Activated CD4-positive, alpha-beta T cell treated with anti-CD3 and anti-CD28 coated beads, Interleukin-2, amount 10 ng/mL, durations not matched to agents 7 days and 5 days (primary cell): ENCODE measurements at regions not wholly inside any gene's neighbourhood (a gene's known extent, or its start where the extent isn't known, plus 50 kb on each side); places are given as distances from the start of the nearest gene placed in this dataset.

Source experiments
- CTCF ChIA-PET: fragments of 350-600 bp; sonication (Branson Sonifier 250); formaldehyde crosslinking; loops from one replicate; lab custom pipeline; 2021; ENCODE audit warnings: antibody characterized with exemption; lab: Charles Lee
- POLR2A ChIA-PET: fragments of 350-600 bp; sonication (Branson Sonifier 250); formaldehyde crosslinking; loops from one replicate; lab custom pipeline; 2021; ENCODE audit warnings: antibody characterized with exemption; lab: Charles Lee
- DNase-seq: peaks from one replicate; pipeline ENCODE4 v3.0.0-alpha.2; 2020
- H3K27ac Mint-ChIP-seq: one replicate; pipeline ENCODE4 v1.8.0; 2021; ENCODE audit warnings: mild to moderate bottlenecking, moderate library complexity, mixed read lengths
- H3K27me3 Mint-ChIP-seq: one replicate; pipeline ENCODE4 v1.8.0; 2021; ENCODE audit warnings: mixed read lengths
- H3K36me3 Mint-ChIP-seq: one replicate; pipeline ENCODE4 v1.8.0; 2021; ENCODE audit warnings: low read depth, mixed read lengths
- H3K4me1 Mint-ChIP-seq: one replicate; pipeline ENCODE4 v1.8.0; 2021; ENCODE audit warnings: mixed read lengths
- H3K4me3 Mint-ChIP-seq: one replicate; pipeline ENCODE4 v1.8.0; 2021; ENCODE audit warnings: mild to moderate bottlenecking, moderate library complexity, mixed read lengths
- H3K9me3 Mint-ChIP-seq: one replicate; pipeline ENCODE4 v1.8.0; 2021; ENCODE audit warnings: mixed read lengths

DNA sequence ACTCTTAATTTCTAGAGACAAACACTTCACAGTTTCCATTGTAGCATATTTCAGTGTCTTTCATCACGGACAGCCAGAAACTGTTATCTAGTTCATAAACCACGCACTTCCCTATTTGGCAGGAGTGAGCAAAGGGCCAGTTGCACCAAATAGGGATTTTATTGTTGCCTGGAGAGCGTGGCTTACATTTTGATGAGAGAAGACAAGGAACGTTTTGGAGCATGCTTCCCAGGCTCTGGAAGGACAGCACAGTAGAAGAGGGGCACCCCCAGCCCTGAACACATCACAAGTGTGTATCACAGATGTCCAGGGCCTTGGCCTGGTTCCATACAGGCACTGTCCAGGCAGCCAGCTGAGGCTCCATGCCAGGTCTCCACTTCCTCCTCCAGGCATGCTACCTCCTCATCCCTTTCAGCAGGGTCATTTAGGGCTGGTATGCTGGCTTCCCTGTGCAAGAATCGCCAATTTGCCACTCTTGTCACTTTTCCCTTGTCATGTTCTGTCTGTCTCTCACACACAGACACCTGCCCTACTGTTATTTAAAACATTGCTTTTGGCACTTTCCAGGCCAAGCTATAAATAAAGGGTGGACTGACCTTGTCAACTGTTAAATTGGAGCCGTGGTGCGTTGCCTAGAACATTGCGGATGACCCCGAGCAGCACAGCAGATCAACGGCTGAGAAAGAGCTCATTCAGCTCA, 235.0 kb upstream of the GMDS start:
- CTCF ChIA-PET = no interaction called here
- POLR2A ChIA-PET = no interaction called here
- no peaks in the 10 kb centered on the region for H3K36me3 Mint-ChIP-seq
- DNase-seq = no peak
- H3K4me1 Mint-ChIP-seq = no peaks in the 10 kb centered on the region
- no peak overlapping the region for H3K27ac Mint-ChIP-seq
- H3K9me3 Mint-ChIP-seq = peaks cover 16% of the 10 kb centered on the region
- peaks cover 8% of the 10 kb centered on the region for H3K27me3 Mint-ChIP-seq
- H3K4me3 Mint-ChIP-seq = no peak overlapping the region

- Mint-ChIP-seq H3K4me1 (no peaks in the 10 kb centered on the region), H3K27me3 (peaks cover 8% of the 10 kb centered on the region), H3K36me3 (no peaks in the 10 kb centered on the region), H3K27ac (no peak overlapping the region), H3K4me3 (no peak overlapping the region), H3K9me3 (peaks cover 10% of the 10 kb centered on the region)
- no peak for DNase-seq
- POLR2A ChIA-PET = no interaction called here
- CTCF ChIA-PET = no interaction called here
Measured at GRCh38 chr6:2478200-2478599, 232.8 kb upstream of the GMDS start.

GRCh38 chr6:2477666-2478065, 232.3 kb upstream of the GMDS start:
- DNase-seq = no peak
- Mint-ChIP-seq H3K4me3 (no peak overlapping the region), H3K36me3 (no peaks in the 10 kb centered on the region), H3K27me3 (peaks cover 11% of the 10 kb centered on the region), H3K9me3 (peaks cover 6% of the 10 kb centered on the region), H3K4me1 (no peaks in the 10 kb centered on the region), H3K27ac (no peak overlapping the region)
- ChIA-PET POLR2A (no interaction called here), CTCF (no interaction called here)

- POLR2A ChIA-PET = no interaction called here
- Mint-ChIP-seq H3K4me1 (no peaks in the 10 kb centered on the region), H3K27ac (no peak overlapping the region), H3K9me3 (peaks cover 5% of the 10 kb centered on the region), H3K36me3 (no peaks in the 10 kb centered on the region), H3K4me3 (no peak overlapping the region), H3K27me3 (peaks cover 11% of the 10 kb centered on the region)
- no peak for DNase-seq
- CTCF ChIA-PET = no interaction called here
Measured at GRCh38 chr6:2477250-2477649, 231.8 kb upstream of the GMDS start.

DNA sequence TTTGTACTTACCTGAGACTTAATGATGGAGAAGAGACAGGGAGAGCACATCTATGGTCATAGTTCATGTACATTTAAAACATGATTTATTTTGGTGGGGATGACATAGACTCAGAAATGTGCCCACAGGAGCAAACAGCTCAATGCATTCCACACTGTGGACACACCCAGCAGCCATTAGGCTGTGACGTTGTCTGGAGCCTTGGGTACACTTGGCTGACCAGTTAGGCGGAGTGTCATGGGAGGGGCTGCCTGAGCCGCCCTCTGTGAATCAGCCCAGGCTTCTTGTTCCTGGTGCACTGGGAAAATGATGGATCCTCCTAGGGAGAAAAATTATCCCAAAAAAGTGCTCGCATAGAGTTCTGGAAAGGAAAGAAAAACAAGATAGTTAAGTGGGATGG, 231.0 kb upstream of the GMDS start:
- Mint-ChIP-seq H3K9me3 (no peaks in the 10 kb centered on the region), H3K36me3 (no peaks in the 10 kb centered on the region), H3K4me3 (no peak overlapping the region), H3K27ac (no peak overlapping the region), H3K4me1 (no peaks in the 10 kb centered on the region), H3K27me3 (peaks cover 13% of the 10 kb centered on the region)
- POLR2A ChIA-PET = no interaction called here
- no peak for DNase-seq
- CTCF ChIA-PET = no interaction called here

DNA sequence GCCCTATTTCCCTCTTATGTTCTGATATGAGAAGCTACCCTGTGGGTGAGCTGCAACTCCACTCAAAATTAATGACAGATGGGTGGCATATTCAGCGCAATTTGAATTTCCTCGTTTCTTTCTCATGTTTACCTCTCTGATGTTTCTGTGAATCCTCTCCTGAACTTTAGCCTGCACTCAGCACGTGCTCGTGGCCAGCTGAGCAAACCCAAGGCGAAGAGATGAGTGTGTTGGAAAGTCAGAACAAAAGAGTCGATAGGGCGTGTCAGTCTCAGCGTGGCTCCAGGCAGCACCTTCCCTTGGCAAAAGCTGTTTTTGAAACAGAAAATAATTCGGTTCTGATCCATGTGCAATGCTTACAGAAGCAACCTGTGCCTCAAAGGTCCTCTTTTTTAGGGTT, 226.1 kb upstream of the GMDS start:
- POLR2A ChIA-PET = no interaction called here

DNA sequence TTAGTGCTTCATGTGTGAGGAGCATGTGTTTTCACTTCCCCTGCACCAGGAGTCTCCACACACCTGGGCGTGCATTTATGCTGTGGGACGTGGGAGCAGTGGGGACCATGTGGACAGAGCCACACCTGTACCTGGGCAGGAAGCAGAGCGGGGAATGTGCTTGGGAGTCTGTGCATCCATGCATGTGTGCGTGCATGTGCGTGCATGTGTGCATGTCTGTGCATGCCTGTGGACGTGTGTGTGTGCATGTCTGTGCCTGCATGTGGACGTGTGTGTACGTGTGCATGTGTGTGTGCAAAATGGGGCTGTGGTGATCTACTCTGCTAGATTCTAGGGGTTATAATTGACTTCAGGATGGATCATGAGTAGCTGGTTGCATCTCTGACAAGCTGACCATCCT, 224.0 kb upstream of the GMDS start:
- no peaks in the 10 kb centered on the region for H3K4me1 Mint-ChIP-seq
- no peaks in the 10 kb centered on the region for H3K36me3 Mint-ChIP-seq
- peaks cover 29% of the 10 kb centered on the region for H3K27me3 Mint-ChIP-seq
- H3K4me3 Mint-ChIP-seq = no peak overlapping the region
- no peak for DNase-seq
- H3K9me3 Mint-ChIP-seq = no peaks in the 10 kb centered on the region
- ChIA-PET CTCF (no interaction called here), POLR2A (no interaction called here)
- H3K27ac Mint-ChIP-seq = no peak overlapping the region

More for the DNA sequence above, 226.1 kb upstream of the GMDS start:
- H3K4me1 Mint-ChIP-seq = no peaks in the 10 kb centered on the region
- no peak for DNase-seq
- no peaks in the 10 kb centered on the region for H3K36me3 Mint-ChIP-seq
- no peaks in the 10 kb centered on the region for H3K9me3 Mint-ChIP-seq
- no peak overlapping the region for H3K4me3 Mint-ChIP-seq
- H3K27me3 Mint-ChIP-seq = peaks cover 29% of the 10 kb centered on the region
- CTCF ChIA-PET = interaction anchor here (0.8 to 2.1 kb wide), 2 partner anchors 11 to 19 kb away, joined by 3 to 6 read pairs; no protein-coding TSS in a partner anchor
- no peak overlapping the region for H3K27ac Mint-ChIP-seq

GRCh38 chr6:2468601-2468955, 223.2 kb upstream of the GMDS start:
- no peak overlapping the region for H3K4me3 Mint-ChIP-seq
- H3K27ac Mint-ChIP-seq = no peak overlapping the region
- H3K4me1 Mint-ChIP-seq = no peaks in the 10 kb centered on the region
- no peaks in the 10 kb centered on the region for H3K36me3 Mint-ChIP-seq
- no peaks in the 10 kb centered on the region for H3K9me3 Mint-ChIP-seq
- DNase-seq = no peak
- POLR2A ChIA-PET = no interaction called here
- CTCF ChIA-PET = no interaction called here
- peaks cover 29% of the 10 kb centered on the region for H3K27me3 Mint-ChIP-seq

GRCh38 chr6:2467929-2468600, 222.7 kb upstream of the GMDS start:
- Mint-ChIP-seq H3K27ac (no peak overlapping the region), H3K4me1 (no peaks in the 10 kb centered on the region), H3K36me3 (no peaks in the 10 kb centered on the region), H3K27me3 (peaks cover 29% of the 10 kb centered on the region), H3K4me3 (no peak overlapping the region), H3K9me3 (no peaks in the 10 kb centered on the region)
- CTCF ChIA-PET = interaction anchor here (0.7 kb wide), 1 partner anchor 237 kb away, joined by 4 read pairs; no protein-coding TSS in a partner anchor
- POLR2A ChIA-PET = no interaction called here
- DNase-seq = no peak

DNA sequence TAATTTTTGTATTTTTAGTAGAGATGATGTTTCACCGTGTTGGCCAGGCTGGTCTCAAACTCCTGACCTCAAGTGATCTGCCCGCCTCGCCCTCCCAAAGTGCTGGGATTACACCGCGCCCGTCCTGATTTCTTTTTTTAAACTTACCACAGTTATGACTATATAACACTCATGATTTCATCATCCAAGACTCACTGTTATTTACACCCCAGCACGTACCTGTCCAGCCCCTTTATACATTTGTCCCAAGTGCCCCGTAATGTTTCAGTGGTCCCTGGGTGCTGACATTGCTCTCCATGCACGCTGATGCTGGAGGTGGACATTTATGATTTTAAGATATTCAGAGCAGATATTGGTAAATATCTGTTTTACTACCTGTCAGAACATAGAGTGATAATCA, 219.9 kb upstream of the GMDS start:
- no peaks in the 10 kb centered on the region for H3K4me1 Mint-ChIP-seq
- no peaks in the 10 kb centered on the region for H3K36me3 Mint-ChIP-seq
- H3K27ac Mint-ChIP-seq = no peak overlapping the region
- CTCF ChIA-PET = no interaction called here
- peaks cover 22% of the 10 kb centered on the region for H3K27me3 Mint-ChIP-seq
- POLR2A ChIA-PET = no interaction called here
- H3K4me3 Mint-ChIP-seq = no peak overlapping the region
- H3K9me3 Mint-ChIP-seq = no peaks in the 10 kb centered on the region
- no peak for DNase-seq

- POLR2A ChIA-PET = no interaction called here
- Mint-ChIP-seq H3K27ac (no peak overlapping the region), H3K36me3 (no peaks in the 10 kb centered on the region), H3K9me3 (no peaks in the 10 kb centered on the region), H3K4me1 (no peaks in the 10 kb centered on the region), H3K27me3 (peaks cover 18% of the 10 kb centered on the region), H3K4me3 (no peak overlapping the region)
- no peak for DNase-seq
- CTCF ChIA-PET = no interaction called here
Measured at GRCh38 chr6:2464641-2465040, 219.2 kb upstream of the GMDS start.

- CTCF ChIA-PET = interaction anchor here (0.9 kb wide), 1 partner anchor 171 kb away, joined by 3 read pairs; no protein-coding TSS in a partner anchor
- no peaks in the 10 kb centered on the region for H3K9me3 Mint-ChIP-seq
Measured at GRCh38 chr6:2462831-2463230, 217.4 kb upstream of the GMDS start.

DNA sequence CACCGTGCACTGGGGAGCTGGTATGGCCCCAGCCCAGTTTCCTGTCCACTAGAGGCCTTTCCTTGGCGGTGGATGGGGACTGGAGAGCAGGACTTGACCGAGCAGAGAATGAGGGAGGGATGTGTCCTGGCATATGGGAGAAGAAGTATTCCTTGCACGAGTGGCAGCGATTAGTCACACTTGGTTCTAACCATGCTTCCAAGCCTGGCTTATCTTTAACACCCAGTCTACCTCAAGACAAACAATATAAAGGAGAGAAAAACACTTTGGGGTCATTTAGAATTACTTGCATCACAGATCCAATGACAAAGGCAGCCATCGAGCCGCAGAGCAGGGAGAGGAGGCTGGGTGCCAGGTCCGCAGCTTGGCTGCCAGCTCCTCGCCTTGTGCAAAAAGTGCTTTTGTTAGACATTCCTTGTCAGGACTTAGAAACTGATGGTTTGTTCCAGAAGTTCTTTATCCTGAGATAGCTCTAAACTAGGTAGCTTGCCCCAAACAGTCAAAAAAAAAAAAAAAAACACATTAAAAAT, 214.9 kb upstream of the GMDS start:
- H3K27me3 Mint-ChIP-seq = peaks cover under 1% of the 10 kb centered on the region
- H3K9me3 Mint-ChIP-seq = no peaks in the 10 kb centered on the region
- no peaks in the 10 kb centered on the region for H3K36me3 Mint-ChIP-seq
- CTCF ChIA-PET = interaction anchor here (0.6 to 1.2 kb wide), 4 partner anchors 11 to 908 kb away, joined by 3 to 5 read pairs (median 4); no protein-coding TSS in a partner anchor
- no peak for DNase-seq
- no peak overlapping the region for H3K27ac Mint-ChIP-seq
- POLR2A ChIA-PET = no interaction called here
- no peaks in the 10 kb centered on the region for H3K4me1 Mint-ChIP-seq
- H3K4me3 Mint-ChIP-seq = no peak overlapping the region

More at GRCh38 chr6:2462831-2463230, 217.4 kb upstream of the GMDS start:
- POLR2A ChIA-PET = no interaction called here
- Mint-ChIP-seq H3K4me3 (no peak overlapping the region), H3K36me3 (no peaks in the 10 kb centered on the region), H3K4me1 (no peaks in the 10 kb centered on the region), H3K27me3 (peaks cover 13% of the 10 kb centered on the region), H3K27ac (no peak overlapping the region)
- no peak for DNase-seq
